ENCODE measurements at regions not wholly inside any gene's neighbourhood (a gene's known extent, or its start where the extent isn't known, plus 50 kb on each side); places are given as distances from the start of the nearest gene placed in this dataset.
"Not testable (repeated sequence)": the region's sequence is repeated elsewhere in the genome, so short reads cannot be mapped to it uniquely, and the experiment has no call there.

- no peak for DNase-seq
These were observed 749.7 kb upstream of the COX7C start for GRCh38 chr5:85868070-85868469.

GRCh38 chr5:85893996-85894395 is 723.7 kb upstream of the COX7C start:
- no peak for DNase-seq

GRCh38 chr5:85896514-85896913 is 721.2 kb upstream of the COX7C start:
- no peak for DNase-seq

- no peak for DNase-seq
These were observed 711.3 kb upstream of the COX7C start for GRCh38 chr5:85906460-85906859.

GRCh38 chr5:85910335-85910734 is 707.4 kb upstream of the COX7C start:
- no peak for DNase-seq

- no peak for DNase-seq
These were observed 696.8 kb upstream of the COX7C start for GRCh38 chr5:85920984-85921383.

GRCh38 chr5:85921590-85921989 is 696.2 kb upstream of the COX7C start:
- DNase-seq, result no peak

GRCh38 chr5:85927632-85928031 is 690.1 kb upstream of the COX7C start:
- DNase-seq, result no peak

GRCh38 chr5:85929713-85930112 is 688.0 kb upstream of the COX7C start:
- no peak for DNase-seq

- no peak for DNase-seq
These were observed 686.5 kb upstream of the COX7C start for GRCh38 chr5:85931220-85931619.

GRCh38 chr5:85938201-85938600 is 679.5 kb upstream of the COX7C start:
- DNase-seq, result no peak

GRCh38 chr5:85951707-85952210 is 666.0 kb upstream of the COX7C start:
- no peak for DNase-seq

- no peak for DNase-seq
These were observed 665.1 kb upstream of the COX7C start for GRCh38 chr5:85952680-85953079.

GRCh38 chr5:85967681-85968080 is 650.1 kb upstream of the COX7C start:
- DNase-seq, result no peak

GRCh38 chr5:85972539-85972938 is 645.2 kb upstream of the COX7C start:
- DNase-seq, result no peak

GRCh38 chr5:85985167-85985566 is 632.6 kb upstream of the COX7C start:
- DNase-seq, result no peak

GRCh38 chr5:85990998-85991397 is 626.7 kb upstream of the COX7C start:
- DNase-seq, result no peak

- not testable (repeated sequence) for DNase-seq
These were observed 623.1 kb upstream of the COX7C start for GRCh38 chr5:85994653-85995052.

GRCh38 chr5:85998656-85999055 is 619.1 kb upstream of the COX7C start:
- no peak for DNase-seq

- no peak for DNase-seq
These were observed 609.4 kb upstream of the COX7C start for GRCh38 chr5:86008293-86008692.

- DNase-seq, result no peak
These were observed 609.0 kb upstream of the COX7C start for GRCh38 chr5:86008704-86009103.

GRCh38 chr5:86011937-86012336 is 605.8 kb upstream of the COX7C start:
- DNase-seq, result no peak

- no peak for DNase-seq
These were observed 588.4 kb upstream of the COX7C start for GRCh38 chr5:86029308-86029707.

GRCh38 chr5:86030753-86031152 is 587.0 kb upstream of the COX7C start:
- DNase-seq, result no peak

GRCh38 chr5:86038566-86038965 is 579.2 kb upstream of the COX7C start:
- no peak for DNase-seq

- no peak for DNase-seq
These were observed 578.4 kb upstream of the COX7C start for GRCh38 chr5:86039351-86039750.
